Keratinocyte (primary cell): ENCODE measurements at regions not wholly inside any gene's neighbourhood (a gene's known extent, or its start where the extent isn't known, plus 50 kb on each side); places are given as distances from the start of the nearest gene placed in this dataset.

Experiments
- DNase-seq: peaks from one replicate; pipeline ENCODE4 v3.0.0-alpha.2; 2011; ENCODE audit warnings: low read depth, missing footprints, low spot score
- FAIRE-seq: peaks from 2 replicates; lab custom pipeline; 2011; peaks lifted over from hg19 to GRCh38; lab: Jason Lieb, UNC
- H2AFZ ChIP-seq: 2 replicates; pipeline ENCODE4 v1.6.0; 2012; ENCODE audit warnings: low read length, control low read depth, inconsistent platforms; ENCODE audit not compliant: control insufficient read depth
- H3K27ac ChIP-seq: 2 replicates; pipeline ENCODE4 v1.5.1; 2011; ENCODE audit warnings: low read length; ENCODE audit not compliant: control insufficient read depth, insufficient read depth
- H3K27me3 ChIP-seq: 3 replicates; pipeline ENCODE4 v1.6.0; 2011; ENCODE audit warnings: low read length; ENCODE audit not compliant: control insufficient read depth, insufficient read depth; ENCODE audit errors: extremely low read depth
- H3K36me3 ChIP-seq, 2 experiments: 2 replicates in 1 of 2; 3 replicates in 1 of 2; pipeline ENCODE4 v1.5.1; 2011; ENCODE audit warnings: low read length in 2 of 2, mild to moderate bottlenecking in 1 of 2; ENCODE audit not compliant: control insufficient read depth in 2 of 2, insufficient read depth in 2 of 2; ENCODE audit errors: extremely low read depth in 1 of 2
- H3K4me1 ChIP-seq: 3 replicates; pipeline ENCODE4 v1.5.1; 2011; ENCODE audit warnings: low read length; ENCODE audit not compliant: control insufficient read depth, insufficient read depth; ENCODE audit errors: extremely low read depth
- H3K4me2 ChIP-seq: 3 replicates; pipeline ENCODE4 v1.6.0; 2011; ENCODE audit warnings: low read depth, low read length; ENCODE audit not compliant: control insufficient read depth, insufficient read depth; ENCODE audit errors: extremely low read depth
- H3K4me3 ChIP-seq, 3 experiments: fragments of 200-600 bp in 1 of 3; sonication (generic) in 1 of 3; 2 replicates in 2 of 3; 3 replicates in 1 of 3; pipeline ENCODE4 v1.5.1; 2011 to 2016; ENCODE audit warnings: low read length in 3 of 3, mild to moderate bottlenecking in 3 of 3, control low read depth in 2 of 3, inconsistent platforms in 1 of 3, low read depth in 1 of 3, mixed read lengths in 1 of 3, mixed run types in 1 of 3, moderate library complexity in 1 of 3; ENCODE audit not compliant: control insufficient read depth in 2 of 3, insufficient read depth in 2 of 3; ENCODE audit errors: extremely low read depth in 1 of 3
- H3K79me2 ChIP-seq: 2 replicates; pipeline ENCODE4 v1.6.0; 2012; ENCODE audit warnings: low read length; ENCODE audit not compliant: control insufficient read depth, insufficient read depth
- H3K9ac ChIP-seq: 3 replicates; pipeline ENCODE4 v1.6.0; 2011; ENCODE audit warnings: low read length; ENCODE audit not compliant: control insufficient read depth, insufficient read depth; ENCODE audit errors: extremely low read depth
- H3K9me1 ChIP-seq: 3 replicates; pipeline ENCODE4 v1.6.0; 2011; ENCODE audit warnings: low read length; ENCODE audit not compliant: control insufficient read depth, insufficient read depth; ENCODE audit errors: extremely low read depth
- H3K9me3 ChIP-seq: 2 replicates; pipeline ENCODE4 v1.5.1; 2012; ENCODE audit warnings: low read depth, low read length; ENCODE audit not compliant: control insufficient read depth
- H4K20me1 ChIP-seq: 3 replicates; pipeline ENCODE4 v1.6.0; 2011; ENCODE audit warnings: low read length; ENCODE audit not compliant: control insufficient read depth, insufficient read depth; ENCODE audit errors: extremely low read depth
- EZH2 ChIP-seq: IDR thresholded peaks from one replicate; pipeline ENCODE4 v1.6.1; 2012; ENCODE audit warnings: inconsistent platforms, mild to moderate bottlenecking, low read length, moderate library complexity
- dilution Hi-C: fragments of 300-500 bp; cut with MboI; formaldehyde crosslinking; loops from one replicate; pipeline ENCODE4 v1.7.0; 2020; ENCODE audit warnings: low sequenced_read_pairs; ENCODE audit not compliant: extremely low pct_ligation_motif_present
- TF ChIP-seq, protein P1 (sequence below), 3 experiments: IDR thresholded peaks in 1 of 3; conservative IDR thresholded peaks in 1 of 3; optimal IDR thresholded peaks in 1 of 3; 2 replicates in 2 of 3; 3 replicates in 1 of 3; pipeline versions ENCODE3 to v1.5.1; 2011; ENCODE audit warnings: low read length in 3 of 3, mild to moderate bottlenecking in 3 of 3, moderate library complexity in 2 of 3, control low read depth in 1 of 3, inconsistent platforms in 1 of 3; ENCODE audit not compliant: insufficient read depth in 2 of 3; ENCODE audit errors: extremely low read depth in 1 of 3

DNA sequence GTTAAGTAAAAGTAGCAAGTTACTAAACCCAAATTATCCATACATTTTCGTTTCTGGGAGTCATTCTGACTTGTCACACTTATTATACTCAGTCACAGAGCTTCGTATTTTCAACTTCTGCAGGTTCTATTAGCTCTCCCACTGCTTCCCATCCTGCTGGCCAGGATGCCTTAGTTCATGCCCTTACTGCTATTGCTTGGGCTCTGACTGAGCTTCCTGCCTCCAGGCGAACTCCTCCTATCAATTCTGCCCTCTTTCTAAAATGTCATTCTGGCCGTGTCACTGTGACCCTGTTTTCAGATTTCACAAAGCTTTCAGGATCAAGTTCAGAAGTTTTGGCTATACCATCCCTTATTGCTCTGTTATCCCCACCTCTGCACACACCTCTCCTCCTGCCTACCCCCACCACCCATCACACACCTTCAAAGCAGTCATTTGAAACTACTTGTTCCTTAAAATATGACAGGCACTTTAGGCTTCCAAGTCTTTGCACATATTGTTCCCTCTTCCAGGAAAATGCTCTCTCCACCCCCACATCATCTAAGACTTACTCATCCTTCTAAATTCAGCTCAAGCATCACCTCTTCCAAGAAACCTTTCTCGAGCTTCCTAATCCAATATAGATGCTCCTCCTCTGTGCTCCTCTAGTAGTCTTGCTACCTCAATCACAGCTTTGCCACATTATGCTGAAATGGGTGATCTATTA, 278.0 kb downstream of the BRINP2 start:
- DNase-seq, result no peak
- H3K79me2 ChIP-seq, result no peaks in the 10 kb centered on the region
- no peak overlapping the region for H3K4me2 ChIP-seq
- no peak overlapping the region for H2AFZ ChIP-seq
- dilution Hi-C loops, result no loop called here
- H3K9me1 ChIP-seq, result no peaks in the 10 kb centered on the region
- FAIRE-seq, result no peak
- no peaks in the 10 kb centered on the region for H3K4me1 ChIP-seq
- H3K4me3 ChIP-seq, result no peak overlapping the region
- H3K9ac ChIP-seq, result no peak overlapping the region
- no peaks in the 10 kb centered on the region for H4K20me1 ChIP-seq
- no peaks in the 10 kb centered on the region for H3K36me3 ChIP-seq
- no peak overlapping the region for H3K27ac ChIP-seq
- TF ChIP-seq, protein P1, sequence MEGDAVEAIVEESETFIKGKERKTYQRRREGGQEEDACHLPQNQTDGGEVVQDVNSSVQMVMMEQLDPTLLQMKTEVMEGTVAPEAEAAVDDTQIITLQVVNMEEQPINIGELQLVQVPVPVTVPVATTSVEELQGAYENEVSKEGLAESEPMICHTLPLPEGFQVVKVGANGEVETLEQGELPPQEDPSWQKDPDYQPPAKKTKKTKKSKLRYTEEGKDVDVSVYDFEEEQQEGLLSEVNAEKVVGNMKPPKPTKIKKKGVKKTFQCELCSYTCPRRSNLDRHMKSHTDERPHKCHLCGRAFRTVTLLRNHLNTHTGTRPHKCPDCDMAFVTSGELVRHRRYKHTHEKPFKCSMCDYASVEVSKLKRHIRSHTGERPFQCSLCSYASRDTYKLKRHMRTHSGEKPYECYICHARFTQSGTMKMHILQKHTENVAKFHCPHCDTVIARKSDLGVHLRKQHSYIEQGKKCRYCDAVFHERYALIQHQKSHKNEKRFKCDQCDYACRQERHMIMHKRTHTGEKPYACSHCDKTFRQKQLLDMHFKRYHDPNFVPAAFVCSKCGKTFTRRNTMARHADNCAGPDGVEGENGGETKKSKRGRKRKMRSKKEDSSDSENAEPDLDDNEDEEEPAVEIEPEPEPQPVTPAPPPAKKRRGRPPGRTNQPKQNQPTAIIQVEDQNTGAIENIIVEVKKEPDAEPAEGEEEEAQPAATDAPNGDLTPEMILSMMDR (optimal IDR thresholded peaks at IDR 0.05 in 1 of 3, IDR thresholded peaks at IDR 0.05 in 1 of 3, conservative IDR thresholded peaks at IDR 0.05 in 1 of 3; ENCODE audit: extremely low read depth in 1 of 3, insufficient read depth in 2 of 3, low read length in 3 of 3), result no peak
- no peak for TF ChIP-seq EZH2
- no peaks in the 10 kb centered on the region for H3K27me3 ChIP-seq
- H3K9me3 ChIP-seq, result no peaks in the 10 kb centered on the region

DNA sequence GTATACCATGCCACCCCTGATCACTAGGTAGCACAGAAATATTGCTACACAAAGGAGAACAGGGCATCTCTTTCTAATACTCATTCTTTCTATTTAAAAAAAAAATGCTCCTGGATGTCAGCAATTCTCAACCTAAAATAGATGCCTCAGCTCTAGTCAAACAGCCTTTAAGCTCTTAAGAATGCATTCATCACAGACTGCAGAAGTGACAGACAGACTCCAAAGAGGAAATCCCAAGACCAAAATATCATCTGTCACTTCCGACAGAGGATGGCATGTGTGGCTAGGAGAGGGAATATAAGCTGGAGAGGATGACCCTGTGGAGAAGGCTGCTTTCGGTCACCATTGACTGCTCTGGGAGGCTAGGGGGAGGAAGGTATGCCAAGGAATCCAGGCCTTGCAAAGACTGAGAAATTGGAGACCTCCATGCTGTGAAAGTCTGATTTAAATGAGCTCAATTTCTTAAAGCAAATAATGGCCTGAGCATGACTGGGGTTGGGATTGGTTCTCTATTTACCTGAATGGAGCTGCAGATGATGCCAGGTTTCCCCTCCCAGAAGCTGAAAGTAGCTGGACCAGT, 277.4 kb downstream of the BRINP2 start:
- Histone ChIP-seq H3K79me2 (no peaks in the 10 kb centered on the region), H3K9me1 (no peaks in the 10 kb centered on the region), H3K27ac (no peak overlapping the region), H2AFZ (no peak overlapping the region), H3K9ac (no peak overlapping the region), H3K9me3 (no peaks in the 10 kb centered on the region), H3K4me3 (no peak overlapping the region), H3K4me2 (no peak overlapping the region), H4K20me1 (no peaks in the 10 kb centered on the region), H3K36me3 (no peaks in the 10 kb centered on the region), H3K27me3 (no peaks in the 10 kb centered on the region), H3K4me1 (no peaks in the 10 kb centered on the region)
- TF ChIP-seq, protein P1 (optimal IDR thresholded peaks at IDR 0.05 in 1 of 3, IDR thresholded peaks at IDR 0.05 in 1 of 3, conservative IDR thresholded peaks at IDR 0.05 in 1 of 3; ENCODE audit: extremely low read depth in 1 of 3, insufficient read depth in 2 of 3, low read length in 3 of 3), result no peak
- no peak for TF ChIP-seq EZH2
- dilution Hi-C loops, result no loop called here
- FAIRE-seq (no peak), DNase-seq (no peak)
